SK-N-MC (cell line): ENCODE measurements at regions not wholly inside any gene's neighbourhood (a gene's known extent, or its start where the extent isn't known, plus 50 kb on each side); places are given as distances from the start of the nearest gene placed in this dataset.

Experiments used
- EZH2 ChIP-seq: fragments of 200-600 bp; sonication (generic); IDR thresholded peaks from one replicate; pipeline ENCODE4 v1.6.1; 2017; ENCODE audit warnings: antibody characterized with exemption
- FOXP2 ChIP-seq: optimal IDR thresholded peaks from 2 replicates; pipeline ENCODE3; 2011; ENCODE audit warnings: mild to moderate bottlenecking, moderate library complexity; ENCODE audit not compliant: insufficient read depth; ENCODE audit errors: extremely low read length, control extremely low read depth
- POLR2AphosphoS5 ChIP-seq: IDR thresholded peaks from 2 replicates; pipeline ENCODE4 v1.6.1; 2012; ENCODE audit warnings: mild to moderate bottlenecking, low read depth, low read length, borderline replicate concordance

DNA sequence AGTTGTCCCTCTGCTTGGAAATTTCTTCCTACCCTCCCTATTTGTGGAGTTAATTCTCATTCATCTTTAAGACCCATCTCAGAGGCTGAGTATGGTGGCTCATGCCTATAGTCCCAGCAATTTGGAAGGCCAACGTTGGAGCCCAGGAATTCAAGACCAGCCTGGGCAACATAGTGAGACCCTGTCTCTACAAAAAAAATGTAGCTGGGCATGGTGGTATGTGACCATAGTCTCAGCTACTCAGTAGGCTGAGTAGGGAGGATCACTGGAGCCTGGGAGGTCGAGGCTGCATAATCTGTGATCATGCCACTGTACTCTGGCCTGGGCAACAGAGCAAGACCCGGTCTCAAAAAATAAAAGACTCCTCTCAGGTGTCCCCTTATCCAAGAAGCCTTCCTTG is 125.1 kb downstream of the SUDS3 start:
- TF ChIP-seq EZH2 (no peak), POLR2AphosphoS5 (no peak), FOXP2 (no peak)
